ENCODE measurements at regions not wholly inside any gene's neighbourhood (a gene's known extent, or its start where the extent isn't known, plus 50 kb on each side); places are given as distances from the start of the nearest gene placed in this dataset.

DNA sequence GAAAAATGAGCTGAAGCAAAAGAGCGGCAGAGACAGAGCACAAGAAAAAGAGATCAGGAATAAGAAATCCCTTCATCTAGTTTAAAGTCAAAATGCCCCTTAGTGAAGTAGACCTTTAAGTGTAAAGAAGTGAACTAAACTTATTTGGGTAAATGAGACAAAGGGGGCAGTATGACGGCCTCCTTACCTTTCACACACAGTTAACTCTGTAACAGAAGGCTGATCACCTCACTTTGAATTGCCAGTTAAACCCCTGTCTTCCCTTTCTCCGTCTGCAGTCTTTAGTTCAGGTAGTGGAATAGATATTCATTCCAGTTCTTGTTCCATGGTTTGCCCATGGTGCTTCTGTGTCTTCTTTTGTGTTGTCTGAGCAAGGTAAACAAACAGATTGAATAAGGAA lies 1029.8 kb downstream of the DIAPH3 start:
- H3K9me3 ChIP-seq (ENCODE audit: control insufficient read depth, insufficient read depth, low read depth, low read length), result no peaks in the 10 kb centered on the region
- H3K4me1 ChIP-seq (ENCODE audit: control insufficient read depth, insufficient read depth, low read length), result no peaks in the 10 kb centered on the region
- ChIA-PET POLR2A (no interaction called here), CTCF (no interaction called here)
- TF ChIP-seq ZNF626 (tag by site-specific recombination; IDR thresholded peaks at IDR 0.05), result no peak
- TF ChIP-seq ZFP41 (tag by site-specific recombination; IDR thresholded peaks at IDR 0.05; ENCODE audit: borderline replicate concordance), result no peak
- no peak for TF ChIP-seq ZNF558 (tag by site-specific recombination; IDR thresholded peaks at IDR 0.05)
- no peak for TF ChIP-seq KLF9 (tag by site-specific recombination; IDR thresholded peaks at IDR 0.05; ENCODE audit: low read depth)
- TF ChIP-seq ZNF473 (tag by site-specific recombination; IDR thresholded peaks at IDR 0.05), result no peak
- TF ChIP-seq ZNF423 (tag by site-specific recombination; IDR thresholded peaks at IDR 0.05), result no peak
- TF ChIP-seq ZNF138 (tag by site-specific recombination; IDR thresholded peaks at IDR 0.05; ENCODE audit: borderline replicate concordance), result no peak
- TF ChIP-seq ZNF175 (tag by site-specific recombination; IDR thresholded peaks at IDR 0.05), result no peak
- TF ChIP-seq ZNF843 (tag by site-specific recombination; IDR thresholded peaks at IDR 0.05), result no peak
- TF ChIP-seq, protein P1, sequence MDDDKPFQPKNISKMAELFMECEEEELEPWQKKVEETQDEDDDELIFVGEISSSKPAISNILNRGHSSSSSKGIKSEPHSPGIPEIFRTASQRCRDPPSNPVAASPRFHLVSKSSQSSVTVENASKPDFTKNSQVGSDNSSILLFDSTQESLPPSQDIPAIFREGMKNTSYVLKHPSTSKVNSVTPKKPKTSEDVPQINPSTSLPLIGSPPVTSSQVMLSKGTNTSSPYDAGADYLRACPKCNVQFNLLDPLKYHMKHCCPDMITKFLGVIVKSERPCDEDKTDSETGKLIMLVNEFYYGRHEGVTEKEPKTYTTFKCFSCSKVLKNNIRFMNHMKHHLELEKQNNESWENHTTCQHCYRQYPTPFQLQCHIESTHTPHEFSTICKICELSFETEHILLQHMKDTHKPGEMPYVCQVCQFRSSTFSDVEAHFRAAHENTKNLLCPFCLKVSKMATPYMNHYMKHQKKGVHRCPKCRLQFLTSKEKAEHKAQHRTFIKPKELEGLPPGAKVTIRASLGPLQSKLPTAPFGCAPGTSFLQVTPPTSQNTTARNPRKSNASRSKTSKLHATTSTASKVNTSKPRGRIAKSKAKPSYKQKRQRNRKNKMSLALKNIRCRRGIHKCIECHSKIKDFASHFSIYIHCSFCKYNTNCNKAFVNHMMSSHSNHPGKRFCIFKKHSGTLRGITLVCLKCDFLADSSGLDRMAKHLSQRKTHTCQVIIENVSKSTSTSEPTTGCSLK (tag by site-specific recombination; IDR thresholded peaks at IDR 0.05), result no peak
- TF ChIP-seq, protein P2, sequence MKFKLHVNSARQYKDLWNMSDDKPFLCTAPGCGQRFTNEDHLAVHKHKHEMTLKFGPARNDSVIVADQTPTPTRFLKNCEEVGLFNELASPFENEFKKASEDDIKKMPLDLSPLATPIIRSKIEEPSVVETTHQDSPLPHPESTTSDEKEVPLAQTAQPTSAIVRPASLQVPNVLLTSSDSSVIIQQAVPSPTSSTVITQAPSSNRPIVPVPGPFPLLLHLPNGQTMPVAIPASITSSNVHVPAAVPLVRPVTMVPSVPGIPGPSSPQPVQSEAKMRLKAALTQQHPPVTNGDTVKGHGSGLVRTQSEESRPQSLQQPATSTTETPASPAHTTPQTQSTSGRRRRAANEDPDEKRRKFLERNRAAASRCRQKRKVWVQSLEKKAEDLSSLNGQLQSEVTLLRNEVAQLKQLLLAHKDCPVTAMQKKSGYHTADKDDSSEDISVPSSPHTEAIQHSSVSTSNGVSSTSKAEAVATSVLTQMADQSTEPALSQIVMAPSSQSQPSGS (tag by site-specific recombination; IDR thresholded peaks at IDR 0.05; ENCODE audit: low read depth), result no peak
- TF ChIP-seq ZNF792 (tag by site-specific recombination; IDR thresholded peaks at IDR 0.05), result no peak
- H3K27ac ChIP-seq (ENCODE audit: extremely low read depth, low read depth, low read length), result no peak overlapping the region
- no peak overlapping the region for H3K4me3 ChIP-seq (ENCODE audit: low read depth, low read length)
- no peaks in the 10 kb centered on the region for H3K36me3 ChIP-seq (ENCODE audit: control insufficient read depth in 2 of 2, insufficient read depth in 1 of 2, low read length in 2 of 2)

DNA sequence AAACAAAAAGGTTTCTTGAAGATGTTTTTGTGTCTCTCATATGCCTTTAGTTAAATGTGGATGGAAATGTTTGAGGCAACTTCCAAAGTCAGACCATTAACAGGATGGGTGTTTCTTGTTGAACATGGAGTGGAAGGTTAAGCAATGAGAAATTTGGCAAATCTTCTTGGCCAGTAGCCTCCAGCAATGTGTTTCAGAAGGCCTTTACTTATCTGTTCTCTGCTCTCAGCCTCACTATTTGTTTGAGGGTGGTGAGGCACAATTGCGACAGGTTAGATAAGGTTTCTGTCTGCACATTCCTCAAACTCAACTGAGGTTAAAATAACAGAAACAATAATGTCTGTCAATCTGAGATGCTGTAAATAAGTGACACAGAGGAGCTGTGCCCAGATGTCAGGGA lies 1019.0 kb downstream of the DIAPH3 start:
- TF ChIP-seq SALL2 (tag by site-specific recombination; IDR thresholded peaks at IDR 0.05; ENCODE audit: borderline replicate concordance), result no peak
- Histone ChIP-seq H3K4me1 (ENCODE audit: control insufficient read depth, insufficient read depth, low read length) (no peaks in the 10 kb centered on the region), H3K27ac (ENCODE audit: extremely low read depth, low read depth, low read length) (no peak overlapping the region), H3K4me3 (ENCODE audit: low read depth, low read length) (no peak overlapping the region), H3K36me3 (ENCODE audit: control insufficient read depth in 2 of 2, insufficient read depth in 1 of 2, low read length in 2 of 2) (no peaks in the 10 kb centered on the region), H3K9me3 (ENCODE audit: control insufficient read depth, insufficient read depth, low read depth, low read length) (no peaks in the 10 kb centered on the region)
- CTCF ChIA-PET, result interaction anchor here (1.1 kb wide), 1 partner anchor 118 kb away, joined by 3 read pairs; no protein-coding TSS in a partner anchor
- POLR2A ChIA-PET, result no interaction called here

DNA sequence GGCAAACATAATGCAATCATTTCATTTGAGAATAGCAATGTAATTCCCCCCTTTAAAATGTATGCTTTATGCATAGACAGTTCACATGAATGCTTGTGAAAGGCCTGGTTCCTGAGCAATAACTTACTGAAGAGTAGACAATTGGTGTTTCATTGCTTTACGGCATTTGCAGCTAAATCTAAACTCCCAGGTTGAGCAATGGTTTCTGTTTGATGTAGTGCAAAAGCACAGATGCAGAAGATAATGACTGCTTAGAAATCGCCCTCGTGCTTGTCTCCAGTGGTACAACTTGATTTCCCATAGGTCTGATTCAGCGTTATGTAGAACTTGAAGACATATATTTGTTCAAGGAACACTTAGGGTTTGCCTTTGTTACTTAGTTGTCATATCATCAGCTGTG lies 1018.3 kb downstream of the DIAPH3 start:
- H3K4me1 ChIP-seq (ENCODE audit: control insufficient read depth, insufficient read depth, low read length), result no peaks in the 10 kb centered on the region
- H3K4me3 ChIP-seq (ENCODE audit: low read depth, low read length), result no peak overlapping the region
- no peaks in the 10 kb centered on the region for H3K36me3 ChIP-seq (ENCODE audit: control insufficient read depth in 2 of 2, insufficient read depth in 1 of 2, low read length in 2 of 2)
- ChIA-PET POLR2A (no interaction called here), CTCF (no interaction called here)
- H3K9me3 ChIP-seq (ENCODE audit: control insufficient read depth, insufficient read depth, low read depth, low read length), result no peaks in the 10 kb centered on the region
- H3K27ac ChIP-seq (ENCODE audit: extremely low read depth, low read depth, low read length), result no peak overlapping the region
- TF ChIP-seq ZFP3 (tag by site-specific recombination; IDR thresholded peaks at IDR 0.05; ENCODE audit: low read depth) (no peak), ZNF433 (tag by site-specific recombination; IDR thresholded peaks at IDR 0.05; ENCODE audit: low read depth) (no peak), ZSCAN16 (tag by site-specific recombination; IDR thresholded peaks at IDR 0.05) (no peak), ZNF354C (tag by site-specific recombination; IDR thresholded peaks at IDR 0.05; ENCODE audit: borderline replicate concordance, low read depth) (no peak), ZNF670 (tag by site-specific recombination; IDR thresholded peaks at IDR 0.05; ENCODE audit: low read depth) (no peak), ZNF302 (tag by site-specific recombination; IDR thresholded peaks at IDR 0.05; ENCODE audit: low read depth) (no peak), ZNF510 (tag by site-specific recombination; IDR thresholded peaks at IDR 0.05; ENCODE audit: insufficient replicate concordance) (no peak)
- TF ChIP-seq, protein P3, sequence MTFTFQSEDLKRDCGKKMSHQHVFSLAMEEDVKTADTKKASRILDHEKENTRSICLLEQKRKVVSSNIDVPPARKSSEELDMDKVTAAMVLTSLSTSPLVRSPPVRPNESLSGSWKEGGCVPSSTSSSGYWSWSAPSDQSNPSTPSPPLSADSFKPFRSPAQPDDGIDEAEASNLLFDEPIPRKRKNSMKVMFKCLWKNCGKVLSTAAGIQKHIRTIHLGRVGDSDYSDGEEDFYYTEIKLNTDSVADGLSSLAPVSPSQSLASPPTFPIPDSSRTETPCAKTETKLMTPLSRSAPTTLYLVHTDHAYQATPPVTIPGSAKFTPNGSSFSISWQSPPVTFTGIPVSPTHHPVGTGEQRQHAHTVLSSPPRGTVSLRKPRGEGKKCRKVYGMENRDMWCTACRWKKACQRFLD (tag by site-specific recombination; IDR thresholded peaks at IDR 0.05), result no peak

Data from HEK293 (cell line).